ENCODE measurements at regions not wholly inside any gene's neighbourhood (a gene's known extent, or its start where the extent isn't known, plus 50 kb on each side); places are given as distances from the start of the nearest gene placed in this dataset.

- ChIA-PET POLR2A (ENCODE audit: partially characterized antibody) (no interaction called here), CTCF (ENCODE audit: partially characterized antibody) (no interaction called here)
- Mint-ChIP-seq H3K4me3 (no peak overlapping the region), H3K9me3 (peaks cover 0 to 5% (median 0%) of the 10 kb centered on the region in 8 donors), H3K4me1 (peaks cover 0 to 1% (median 0%) of the 10 kb centered on the region in 4 donors), H3K27me3 (no peaks in the 10 kb centered on the region), H3K27ac (no peak overlapping the region), H3K36me3 (no peaks in the 10 kb centered on the region)
- Histone ChIP-seq H3K36me3 (ENCODE audit: insufficient read depth, low read length) (no peaks in the 10 kb centered on the region), H3K27me3 (ENCODE audit: insufficient read depth, low read length) (no peaks in the 10 kb centered on the region), H3K9me3 (ENCODE audit: control insufficient read depth in 1 of 2, low read length in 2 of 2) (no peaks in the 10 kb centered on the region), H3K4me1 (ENCODE audit: insufficient read depth, low read length) (no peaks in the 10 kb centered on the region), H3K4me3 (ENCODE audit: low read length in 2 of 2) (no peak overlapping the region), H3K27ac (ENCODE audit: low read depth, low read length) (no peak overlapping the region)
- no peak for DNase-seq
- intact Hi-C loops (cut with micrococcal nuclease): no loop called here
Measured at GRCh38 chr5:89346573-89346972, 463.6 kb upstream of the MEF2C start.

- Histone ChIP-seq H3K36me3 (ENCODE audit: insufficient read depth, low read length) (no peaks in the 10 kb centered on the region), H3K27ac (ENCODE audit: low read depth, low read length) (no peak overlapping the region), H3K4me1 (ENCODE audit: insufficient read depth, low read length) (no peaks in the 10 kb centered on the region), H3K4me3 (ENCODE audit: low read length in 2 of 2) (no peak overlapping the region), H3K27me3 (ENCODE audit: insufficient read depth, low read length) (no peaks in the 10 kb centered on the region), H3K9me3 (ENCODE audit: control insufficient read depth in 1 of 2, low read length in 2 of 2) (no peaks in the 10 kb centered on the region)
- no peak overlapping the region for H3K27ac Mint-ChIP-seq
- H3K4me3 Mint-ChIP-seq: no peak overlapping the region
- intact Hi-C loops (cut with micrococcal nuclease): no loop called here
- ChIA-PET POLR2A (ENCODE audit: partially characterized antibody) (no interaction called here), CTCF (ENCODE audit: partially characterized antibody) (no interaction called here)
- peaks cover 0 to 1% (median 0%) of the 10 kb centered on the region in 4 donors for H3K4me1 Mint-ChIP-seq
- DNase-seq: no peak
- H3K27me3 Mint-ChIP-seq: no peaks in the 10 kb centered on the region
- no peaks in the 10 kb centered on the region for H3K36me3 Mint-ChIP-seq
- peaks cover 0 to 2% (median 0%) of the 10 kb centered on the region in 8 donors for H3K9me3 Mint-ChIP-seq
Measured at GRCh38 chr5:89343666-89344065, 460.7 kb upstream of the MEF2C start.

GRCh38 chr5:89342106-89342876, 459.3 kb upstream of the MEF2C start:
- CTCF ChIA-PET (ENCODE audit: partially characterized antibody): no interaction called here
- POLR2A ChIA-PET (ENCODE audit: partially characterized antibody): no interaction called here
- intact Hi-C loops (cut with micrococcal nuclease): no loop called here

GRCh38 chr5:89338935-89339334, 456.0 kb upstream of the MEF2C start:
- ChIA-PET POLR2A (ENCODE audit: partially characterized antibody) (no interaction called here), CTCF (ENCODE audit: partially characterized antibody) (interaction anchor here (0.6 kb wide), 1 partner anchor 605 kb away, joined by 3 read pairs; no protein-coding TSS in a partner anchor)
- DNase-seq: no peak
- peaks cover 0 to 1% (median 0%) of the 10 kb centered on the region in 4 donors for H3K4me1 Mint-ChIP-seq
- Histone ChIP-seq H3K9me3 (ENCODE audit: control insufficient read depth in 1 of 2, low read length in 2 of 2) (no peaks in the 10 kb centered on the region), H3K36me3 (ENCODE audit: insufficient read depth, low read length) (no peaks in the 10 kb centered on the region), H3K4me1 (ENCODE audit: insufficient read depth, low read length) (no peaks in the 10 kb centered on the region), H3K27ac (ENCODE audit: low read depth, low read length) (no peak overlapping the region), H3K4me3 (ENCODE audit: low read length in 2 of 2) (no peak overlapping the region), H3K27me3 (ENCODE audit: insufficient read depth, low read length) (no peaks in the 10 kb centered on the region)
- no peaks in the 10 kb centered on the region for H3K36me3 Mint-ChIP-seq
- intact Hi-C loops (cut with micrococcal nuclease): no loop called here
- H3K27ac Mint-ChIP-seq: no peak overlapping the region
- H3K9me3 Mint-ChIP-seq: peaks cover 0 to 3% (median under 1%) of the 10 kb centered on the region in 8 donors
- H3K27me3 Mint-ChIP-seq: no peaks in the 10 kb centered on the region
- no peak overlapping the region for H3K4me3 Mint-ChIP-seq

More at GRCh38 chr5:89342106-89342876, 459.3 kb upstream of the MEF2C start:
- no peaks in the 10 kb centered on the region for H3K36me3 ChIP-seq (ENCODE audit: insufficient read depth, low read length)
- peaks cover 0 to 3% (median 0%) of the 10 kb centered on the region in 8 donors for H3K9me3 Mint-ChIP-seq
- no peak overlapping the region for H3K4me3 Mint-ChIP-seq
- H3K27me3 ChIP-seq (ENCODE audit: insufficient read depth, low read length): no peaks in the 10 kb centered on the region
- no peaks in the 10 kb centered on the region for H3K9me3 ChIP-seq (ENCODE audit: control insufficient read depth in 1 of 2, low read length in 2 of 2)
- no peaks in the 10 kb centered on the region for H3K36me3 Mint-ChIP-seq
- H3K27me3 Mint-ChIP-seq: no peaks in the 10 kb centered on the region
- H3K4me3 ChIP-seq (ENCODE audit: low read length in 2 of 2): no peak overlapping the region
- H3K4me1 Mint-ChIP-seq: peaks cover 0 to 1% (median 0%) of the 10 kb centered on the region in 4 donors
- no peaks in the 10 kb centered on the region for H3K4me1 ChIP-seq (ENCODE audit: insufficient read depth, low read length)
- H3K27ac Mint-ChIP-seq: no peak overlapping the region
- no peak for DNase-seq
- H3K27ac ChIP-seq (ENCODE audit: low read depth, low read length): no peak overlapping the region

GRCh38 chr5:89336111-89336510, 453.1 kb upstream of the MEF2C start:
- Histone ChIP-seq H3K27me3 (ENCODE audit: insufficient read depth, low read length) (no peaks in the 10 kb centered on the region), H3K4me3 (ENCODE audit: low read length in 2 of 2) (no peak overlapping the region), H3K4me1 (ENCODE audit: insufficient read depth, low read length) (no peaks in the 10 kb centered on the region), H3K36me3 (ENCODE audit: insufficient read depth, low read length) (no peaks in the 10 kb centered on the region), H3K27ac (ENCODE audit: low read depth, low read length) (no peak overlapping the region), H3K9me3 (ENCODE audit: control insufficient read depth in 1 of 2, low read length in 2 of 2) (no peaks in the 10 kb centered on the region)
- intact Hi-C loops (cut with micrococcal nuclease): no loop called here
- Mint-ChIP-seq H3K4me3 (no peak overlapping the region), H3K27me3 (no peaks in the 10 kb centered on the region), H3K36me3 (no peaks in the 10 kb centered on the region), H3K27ac (no peak overlapping the region), H3K4me1 (no peaks in the 10 kb centered on the region), H3K9me3 (peaks cover 0 to 6% (median 2%) of the 10 kb centered on the region in 8 donors)
- no peak for DNase-seq
- POLR2A ChIA-PET (ENCODE audit: partially characterized antibody): no interaction called here
- CTCF ChIA-PET (ENCODE audit: partially characterized antibody): no interaction called here

- no peaks in the 10 kb centered on the region for H3K4me1 Mint-ChIP-seq
- no peaks in the 10 kb centered on the region for H3K36me3 Mint-ChIP-seq
- H3K4me3 ChIP-seq (ENCODE audit: low read length in 2 of 2): no peak overlapping the region
- no peak overlapping the region for H3K27ac ChIP-seq (ENCODE audit: low read depth, low read length)
- no peaks in the 10 kb centered on the region for H3K4me1 ChIP-seq (ENCODE audit: insufficient read depth, low read length)
- ChIA-PET CTCF (ENCODE audit: partially characterized antibody) (no interaction called here), POLR2A (ENCODE audit: partially characterized antibody) (no interaction called here)
- peaks cover 0 to 10% (median 4%) of the 10 kb centered on the region in 8 donors for H3K9me3 Mint-ChIP-seq
- H3K27me3 ChIP-seq (ENCODE audit: insufficient read depth, low read length): no peaks in the 10 kb centered on the region
- H3K27me3 Mint-ChIP-seq: no peaks in the 10 kb centered on the region
- no peaks in the 10 kb centered on the region for H3K36me3 ChIP-seq (ENCODE audit: insufficient read depth, low read length)
- no peak overlapping the region for H3K27ac Mint-ChIP-seq
- DNase-seq: no peak
- no peak overlapping the region for H3K4me3 Mint-ChIP-seq
- intact Hi-C loops (cut with micrococcal nuclease): no loop called here
- H3K9me3 ChIP-seq (ENCODE audit: control insufficient read depth in 1 of 2, low read length in 2 of 2): no peaks in the 10 kb centered on the region
Measured at GRCh38 chr5:89330140-89330539, 447.2 kb upstream of the MEF2C start.

- intact Hi-C loops (cut with micrococcal nuclease): no loop called here
- H3K4me3 ChIP-seq (ENCODE audit: low read length in 2 of 2): no peak overlapping the region
- no peaks in the 10 kb centered on the region for H3K9me3 ChIP-seq (ENCODE audit: control insufficient read depth in 1 of 2, low read length in 2 of 2)
- H3K36me3 ChIP-seq (ENCODE audit: insufficient read depth, low read length): no peaks in the 10 kb centered on the region
- no peaks in the 10 kb centered on the region for H3K4me1 ChIP-seq (ENCODE audit: insufficient read depth, low read length)
- ChIA-PET CTCF (ENCODE audit: partially characterized antibody) (no interaction called here), POLR2A (ENCODE audit: partially characterized antibody) (no interaction called here)
- Mint-ChIP-seq H3K27me3 (no peaks in the 10 kb centered on the region), H3K4me3 (no peak overlapping the region), H3K27ac (no peak overlapping the region), H3K36me3 (no peaks in the 10 kb centered on the region), H3K4me1 (no peaks in the 10 kb centered on the region), H3K9me3 (peaks cover 0 to 12% (median 3%) of the 10 kb centered on the region in 8 donors)
- no peaks in the 10 kb centered on the region for H3K27me3 ChIP-seq (ENCODE audit: insufficient read depth, low read length)
- no peak for DNase-seq
- H3K27ac ChIP-seq (ENCODE audit: low read depth, low read length): no peak overlapping the region
Measured at GRCh38 chr5:89327608-89328007, 444.6 kb upstream of the MEF2C start.
